ENCODE measurements at regions not wholly inside any gene's neighbourhood (a gene's known extent, or its start where the extent isn't known, plus 50 kb on each side); places are given as distances from the start of the nearest gene placed in this dataset.
A peak's percentile ranks its signal among the peaks of the same experiment; 100 is the strongest.

DNA sequence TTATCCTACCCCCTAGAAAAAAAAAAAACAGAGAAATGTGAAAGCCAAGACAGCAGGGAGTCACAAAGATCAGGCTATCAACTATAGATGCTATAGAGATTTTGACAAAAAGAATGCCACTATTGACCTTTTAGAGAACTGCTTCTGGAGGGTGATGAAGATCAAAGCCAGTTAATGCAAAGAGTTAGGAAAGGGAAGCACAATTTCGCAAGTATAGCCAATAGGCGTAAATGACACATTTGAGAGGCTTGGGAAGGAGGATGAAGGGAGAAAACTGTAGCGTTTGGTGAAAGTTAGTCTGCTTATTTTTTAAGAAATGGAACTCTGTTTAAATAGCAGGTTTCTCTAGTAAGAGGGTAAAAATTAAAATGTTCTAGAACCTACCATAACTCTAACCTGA is 190.7 kb downstream of the DUSP6 start:
- TF ChIP-seq CEBPB (IDR thresholded peaks at IDR 0.05) (peak; percentile 41 to 53; a peak in 3 of 4 replicates), MAZ (IDR thresholded peaks at IDR 0.05; ENCODE audit: borderline replicate concordance, low read depth, low read length) (no peak), SMC3 (IDR thresholded peaks at IDR 0.05) (no peak), EP300 (IDR thresholded peaks at IDR 0.05) (no peak), RAD21 (conservative IDR thresholded peaks at IDR 0.05 in 1 of 2, IDR thresholded peaks at IDR 0.05 in 1 of 2) (no peak), KDM5A (IDR thresholded peaks at IDR 0.05) (no peak), NPAS2 (CRISPR knock-in tag; IDR thresholded peaks at IDR 0.05; ENCODE audit: borderline replicate concordance) (no peak), RARB (CRISPR knock-in tag; IDR thresholded peaks at IDR 0.05) (no peak), GATA3 (IDR thresholded peaks at IDR 0.05; ENCODE audit: borderline replicate concordance) (no peak), JUNB (IDR thresholded peaks at IDR 0.05) (no peak)
- TF ChIP-seq, protein P1, sequence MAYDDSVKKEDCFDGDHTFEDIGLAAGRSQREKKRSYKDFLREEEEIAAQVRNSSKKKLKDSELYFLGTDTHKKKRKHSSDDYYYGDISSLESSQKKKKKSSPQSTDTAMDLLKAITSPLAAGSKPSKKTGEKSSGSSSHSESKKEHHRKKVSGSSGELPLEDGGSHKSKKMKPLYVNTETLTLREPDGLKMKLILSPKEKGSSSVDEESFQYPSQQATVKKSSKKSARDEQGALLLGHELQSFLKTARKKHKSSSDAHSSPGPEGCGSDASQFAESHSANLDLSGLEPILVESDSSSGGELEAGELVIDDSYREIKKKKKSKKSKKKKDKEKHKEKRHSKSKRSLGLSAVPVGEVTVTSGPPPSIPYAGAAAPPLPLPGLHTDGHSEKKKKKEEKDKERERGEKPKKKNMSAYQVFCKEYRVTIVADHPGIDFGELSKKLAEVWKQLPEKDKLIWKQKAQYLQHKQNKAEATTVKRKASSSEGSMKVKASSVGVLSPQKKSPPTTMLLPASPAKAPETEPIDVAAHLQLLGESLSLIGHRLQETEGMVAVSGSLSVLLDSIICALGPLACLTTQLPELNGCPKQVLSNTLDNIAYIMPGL (CRISPR knock-in tag; IDR thresholded peaks at IDR 0.05; ENCODE audit: borderline replicate concordance) = no peak
- TF ChIP-seq, protein P2, sequence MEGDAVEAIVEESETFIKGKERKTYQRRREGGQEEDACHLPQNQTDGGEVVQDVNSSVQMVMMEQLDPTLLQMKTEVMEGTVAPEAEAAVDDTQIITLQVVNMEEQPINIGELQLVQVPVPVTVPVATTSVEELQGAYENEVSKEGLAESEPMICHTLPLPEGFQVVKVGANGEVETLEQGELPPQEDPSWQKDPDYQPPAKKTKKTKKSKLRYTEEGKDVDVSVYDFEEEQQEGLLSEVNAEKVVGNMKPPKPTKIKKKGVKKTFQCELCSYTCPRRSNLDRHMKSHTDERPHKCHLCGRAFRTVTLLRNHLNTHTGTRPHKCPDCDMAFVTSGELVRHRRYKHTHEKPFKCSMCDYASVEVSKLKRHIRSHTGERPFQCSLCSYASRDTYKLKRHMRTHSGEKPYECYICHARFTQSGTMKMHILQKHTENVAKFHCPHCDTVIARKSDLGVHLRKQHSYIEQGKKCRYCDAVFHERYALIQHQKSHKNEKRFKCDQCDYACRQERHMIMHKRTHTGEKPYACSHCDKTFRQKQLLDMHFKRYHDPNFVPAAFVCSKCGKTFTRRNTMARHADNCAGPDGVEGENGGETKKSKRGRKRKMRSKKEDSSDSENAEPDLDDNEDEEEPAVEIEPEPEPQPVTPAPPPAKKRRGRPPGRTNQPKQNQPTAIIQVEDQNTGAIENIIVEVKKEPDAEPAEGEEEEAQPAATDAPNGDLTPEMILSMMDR (IDR thresholded peaks at IDR 0.05) = no peak
